ENCODE measurements at regions not wholly inside any gene's neighbourhood (a gene's known extent, or its start where the extent isn't known, plus 50 kb on each side); places are given as distances from the start of the nearest gene placed in this dataset.

DNA sequence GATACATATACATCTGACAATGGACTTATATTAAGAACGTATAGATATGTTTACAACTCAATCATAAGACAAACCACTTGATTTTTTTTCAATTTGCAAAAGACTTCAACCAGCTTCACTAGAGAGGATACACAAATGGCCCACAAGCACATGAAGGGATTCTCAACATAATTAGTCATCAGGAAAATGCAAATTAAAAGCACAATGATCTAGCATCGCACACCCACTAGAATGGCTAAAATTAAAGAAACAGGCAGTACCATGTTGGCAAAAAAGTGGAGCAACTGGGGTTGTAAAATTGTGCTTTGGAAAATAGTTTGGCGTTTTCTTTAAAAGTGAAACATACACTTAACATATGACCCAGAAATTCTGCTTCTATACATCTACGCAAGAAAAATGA is 80.0 kb upstream of the TRIO start:
- TF ChIP-seq ZBTB7A (IDR thresholded peaks at IDR 0.05; ENCODE audit: low read depth) (no peak), EGR1 (IDR thresholded peaks at IDR 0.05) (no peak), YY1 (IDR thresholded peaks at IDR 0.05; ENCODE audit: low read depth) (no peak), TEAD4 (IDR thresholded peaks at IDR 0.05) (no peak), FOXM1 (IDR thresholded peaks at IDR 0.05; ENCODE audit: borderline replicate concordance, low read depth) (no peak), CREB1 (IDR thresholded peaks at IDR 0.05; ENCODE audit: low read depth) (no peak), TAF1 (IDR thresholded peaks at IDR 0.05; ENCODE audit: low read depth) (no peak), NFIC (IDR thresholded peaks at IDR 0.05) (no peak), EP300 (IDR thresholded peaks at IDR 0.05; ENCODE audit: borderline replicate concordance) (no peak), RAD21 (IDR thresholded peaks at IDR 0.05; ENCODE audit: low read depth) (no peak)
- TF ChIP-seq, protein P1, sequence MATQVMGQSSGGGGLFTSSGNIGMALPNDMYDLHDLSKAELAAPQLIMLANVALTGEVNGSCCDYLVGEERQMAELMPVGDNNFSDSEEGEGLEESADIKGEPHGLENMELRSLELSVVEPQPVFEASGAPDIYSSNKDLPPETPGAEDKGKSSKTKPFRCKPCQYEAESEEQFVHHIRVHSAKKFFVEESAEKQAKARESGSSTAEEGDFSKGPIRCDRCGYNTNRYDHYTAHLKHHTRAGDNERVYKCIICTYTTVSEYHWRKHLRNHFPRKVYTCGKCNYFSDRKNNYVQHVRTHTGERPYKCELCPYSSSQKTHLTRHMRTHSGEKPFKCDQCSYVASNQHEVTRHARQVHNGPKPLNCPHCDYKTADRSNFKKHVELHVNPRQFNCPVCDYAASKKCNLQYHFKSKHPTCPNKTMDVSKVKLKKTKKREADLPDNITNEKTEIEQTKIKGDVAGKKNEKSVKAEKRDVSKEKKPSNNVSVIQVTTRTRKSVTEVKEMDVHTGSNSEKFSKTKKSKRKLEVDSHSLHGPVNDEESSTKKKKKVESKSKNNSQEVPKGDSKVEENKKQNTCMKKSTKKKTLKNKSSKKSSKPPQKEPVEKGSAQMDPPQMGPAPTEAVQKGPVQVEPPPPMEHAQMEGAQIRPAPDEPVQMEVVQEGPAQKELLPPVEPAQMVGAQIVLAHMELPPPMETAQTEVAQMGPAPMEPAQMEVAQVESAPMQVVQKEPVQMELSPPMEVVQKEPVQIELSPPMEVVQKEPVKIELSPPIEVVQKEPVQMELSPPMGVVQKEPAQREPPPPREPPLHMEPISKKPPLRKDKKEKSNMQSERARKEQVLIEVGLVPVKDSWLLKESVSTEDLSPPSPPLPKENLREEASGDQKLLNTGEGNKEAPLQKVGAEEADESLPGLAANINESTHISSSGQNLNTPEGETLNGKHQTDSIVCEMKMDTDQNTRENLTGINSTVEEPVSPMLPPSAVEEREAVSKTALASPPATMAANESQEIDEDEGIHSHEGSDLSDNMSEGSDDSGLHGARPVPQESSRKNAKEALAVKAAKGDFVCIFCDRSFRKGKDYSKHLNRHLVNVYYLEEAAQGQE (IDR thresholded peaks at IDR 0.05; ENCODE audit: low read depth) = no peak
- TF ChIP-seq, protein P2, sequence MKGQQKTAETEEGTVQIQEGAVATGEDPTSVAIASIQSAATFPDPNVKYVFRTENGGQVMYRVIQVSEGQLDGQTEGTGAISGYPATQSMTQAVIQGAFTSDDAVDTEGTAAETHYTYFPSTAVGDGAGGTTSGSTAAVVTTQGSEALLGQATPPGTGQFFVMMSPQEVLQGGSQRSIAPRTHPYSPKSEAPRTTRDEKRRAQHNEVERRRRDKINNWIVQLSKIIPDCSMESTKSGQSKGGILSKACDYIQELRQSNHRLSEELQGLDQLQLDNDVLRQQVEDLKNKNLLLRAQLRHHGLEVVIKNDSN (IDR thresholded peaks at IDR 0.05) = no peak
- TF ChIP-seq, protein P3, sequence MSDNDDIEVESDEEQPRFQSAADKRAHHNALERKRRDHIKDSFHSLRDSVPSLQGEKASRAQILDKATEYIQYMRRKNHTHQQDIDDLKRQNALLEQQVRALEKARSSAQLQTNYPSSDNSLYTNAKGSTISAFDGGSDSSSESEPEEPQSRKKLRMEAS (IDR thresholded peaks at IDR 0.05) = no peak

DNA sequence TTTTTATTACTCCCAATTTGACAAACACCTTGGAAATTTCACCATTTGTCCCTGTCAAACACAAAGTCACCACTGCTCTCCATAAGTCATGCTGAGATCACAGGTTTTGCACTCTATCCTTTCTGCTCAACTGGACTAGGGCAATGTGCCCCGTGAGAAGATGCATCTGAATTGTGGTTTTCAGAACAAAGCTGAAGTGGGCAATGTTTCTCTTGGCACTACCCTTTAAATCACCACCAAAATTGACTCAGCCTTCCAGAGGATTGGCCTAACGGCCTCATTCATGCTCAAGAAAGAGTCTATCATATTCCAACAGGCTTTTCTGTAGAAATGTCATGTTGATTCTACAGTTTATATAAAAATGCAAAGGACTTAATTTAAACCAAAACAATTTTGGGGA is 81.0 kb upstream of the TRIO start:
- TF ChIP-seq, protein P2 (IDR thresholded peaks at IDR 0.05) = no peak
- TF ChIP-seq RAD21 (IDR thresholded peaks at IDR 0.05; ENCODE audit: low read depth) (no peak), NFIC (IDR thresholded peaks at IDR 0.05) (no peak), FOXM1 (IDR thresholded peaks at IDR 0.05; ENCODE audit: borderline replicate concordance, low read depth) (no peak), CREB1 (IDR thresholded peaks at IDR 0.05; ENCODE audit: low read depth) (no peak), TCF12 (IDR thresholded peaks at IDR 0.05; ENCODE audit: low read depth) (no peak), TEAD4 (IDR thresholded peaks at IDR 0.05) (no peak), EP300 (IDR thresholded peaks at IDR 0.05; ENCODE audit: borderline replicate concordance) (no peak), ZBTB7A (IDR thresholded peaks at IDR 0.05; ENCODE audit: low read depth) (no peak)
- TF ChIP-seq, protein P3 (IDR thresholded peaks at IDR 0.05) = no peak
- TF ChIP-seq, protein P1 (IDR thresholded peaks at IDR 0.05; ENCODE audit: low read depth) = no peak

DNA sequence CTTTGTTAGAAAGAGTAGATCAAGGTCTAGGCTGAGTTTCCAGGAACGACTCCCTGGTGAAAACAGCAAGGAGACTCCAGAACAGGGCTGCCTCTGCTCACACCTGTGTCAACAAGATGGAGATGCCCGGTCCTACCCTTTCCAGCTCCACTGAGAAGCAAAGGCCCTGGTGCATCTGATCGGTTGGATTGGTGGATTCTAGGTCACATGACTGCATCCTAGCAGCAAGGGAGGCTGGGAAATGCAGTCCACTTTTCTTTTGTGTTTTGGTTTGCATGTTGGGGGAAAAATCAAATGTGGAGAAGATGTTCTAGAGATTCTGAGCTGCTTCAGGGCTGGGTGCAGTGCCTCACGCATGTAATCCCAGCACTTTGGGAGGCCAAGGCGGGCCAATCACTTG is 82.0 kb upstream of the TRIO start:
- TF ChIP-seq NFIC (IDR thresholded peaks at IDR 0.05) = no peak
- TF ChIP-seq, protein P2 (IDR thresholded peaks at IDR 0.05) = peak; percentile 89
- TF ChIP-seq, protein P1 (IDR thresholded peaks at IDR 0.05; ENCODE audit: low read depth) = no peak

DNA sequence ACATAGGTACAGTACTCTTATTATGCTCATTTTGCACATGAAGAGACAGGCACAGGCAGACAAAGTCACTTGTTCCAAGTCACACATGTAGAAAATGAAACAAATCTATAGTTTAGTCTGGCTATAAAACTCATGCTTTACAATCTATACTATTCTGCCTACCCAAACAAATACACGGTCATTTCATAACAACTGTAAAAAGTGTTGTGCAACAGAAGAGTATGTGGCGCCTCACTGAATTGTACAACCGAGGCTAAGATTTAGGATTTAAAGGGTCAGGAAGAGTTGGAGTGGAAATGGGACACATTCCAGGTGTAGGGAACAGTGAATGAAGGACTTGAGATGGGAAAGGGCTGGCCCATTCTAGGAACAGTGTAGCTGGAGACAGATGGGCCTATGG is 82.9 kb upstream of the TRIO start:
- TF ChIP-seq TCF12 (IDR thresholded peaks at IDR 0.05; ENCODE audit: low read depth) = no peak
- TF ChIP-seq EGR1 (IDR thresholded peaks at IDR 0.05) = no peak

DNA sequence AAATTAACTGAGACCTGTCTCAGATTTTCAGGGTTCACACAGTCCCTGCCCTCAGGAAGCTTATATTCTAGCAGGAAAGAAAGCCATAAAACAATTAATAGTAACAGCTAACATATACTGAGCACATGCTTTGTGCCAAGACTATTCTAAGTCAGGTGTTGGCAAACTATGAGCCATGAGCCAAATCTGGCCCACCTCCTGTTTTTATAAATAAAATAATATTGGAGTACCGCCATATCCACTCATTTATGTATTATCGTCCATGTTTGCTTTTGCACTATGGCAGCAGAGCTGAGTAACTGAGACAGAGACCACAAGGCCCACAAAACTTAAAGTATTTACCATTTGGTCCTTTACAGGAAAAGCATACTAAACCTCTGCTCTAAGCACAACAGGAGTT is 83.3 kb upstream of the TRIO start:
- TF ChIP-seq EGR1 (IDR thresholded peaks at IDR 0.05) (no peak), TAF1 (IDR thresholded peaks at IDR 0.05; ENCODE audit: low read depth) (no peak), CREB1 (IDR thresholded peaks at IDR 0.05; ENCODE audit: low read depth) (no peak), YY1 (IDR thresholded peaks at IDR 0.05; ENCODE audit: low read depth) (no peak), TEAD4 (IDR thresholded peaks at IDR 0.05) (no peak), RAD21 (IDR thresholded peaks at IDR 0.05; ENCODE audit: low read depth) (no peak), ZBTB7A (IDR thresholded peaks at IDR 0.05; ENCODE audit: low read depth) (no peak)
- TF ChIP-seq, protein P2 (IDR thresholded peaks at IDR 0.05) = no peak

All from Ishikawa (cell line).